HG02973 (cell line): ENCODE measurements at regions not wholly inside any gene's neighbourhood (a gene's known extent, or its start where the extent isn't known, plus 50 kb on each side); places are given as distances from the start of the nearest gene placed in this dataset.

Source experiments
- ATAC-seq: cut with Tn5 transposase; IDR thresholded peaks from one replicate; pipeline ENCODE4 v1.9.1; 2021; ENCODE audit warnings: moderate library complexity; ENCODE audit not compliant: unreplicated experiment

- ATAC-seq, result no peak
Measured at GRCh38 chr12:93151079-93151762, 222.1 kb upstream of the EEA1 start.

GRCh38 chr12:93152617-93153016 is 223.5 kb upstream of the EEA1 start:
- no peak for ATAC-seq

GRCh38 chr12:93153321-93153720 is 224.2 kb upstream of the EEA1 start:
- ATAC-seq, result no peak

GRCh38 chr12:93154096-93154728 is 223.5 kb upstream of the NUDT4 start:
- ATAC-seq, result no peak

- no peak for ATAC-seq
Measured at GRCh38 chr12:93154753-93155480, 222.8 kb upstream of the NUDT4 start.

- no peak for ATAC-seq
Measured at GRCh38 chr12:93156086-93156716, 221.5 kb upstream of the NUDT4 start.

- ATAC-seq, result no peak
Measured at GRCh38 chr12:93157279-93157678, 220.4 kb upstream of the NUDT4 start.

- ATAC-seq, result no peak
Measured at GRCh38 chr12:93158065-93158843, 219.5 kb upstream of the NUDT4 start.

GRCh38 chr12:93163260-93164036 is 214.3 kb upstream of the NUDT4 start:
- ATAC-seq, result no peak

GRCh38 chr12:93164103-93164880 is 213.4 kb upstream of the NUDT4 start:
- ATAC-seq, result no peak

GRCh38 chr12:93165384-93165932 is 212.3 kb upstream of the NUDT4 start:
- ATAC-seq, result no peak

- ATAC-seq, result peak; percentile 81
Measured at GRCh38 chr12:93166541-93167307, 211.0 kb upstream of the NUDT4 start.

- no peak for ATAC-seq
Measured at GRCh38 chr12:93167331-93167730, 210.4 kb upstream of the NUDT4 start.

- peak; percentile 44 for ATAC-seq
Measured at GRCh38 chr12:93167841-93168492, 209.8 kb upstream of the NUDT4 start.

- no peak for ATAC-seq
Measured at GRCh38 chr12:93168751-93169150, 209.0 kb upstream of the NUDT4 start.

GRCh38 chr12:93169536-93169935 is 208.2 kb upstream of the NUDT4 start:
- ATAC-seq, result no peak

GRCh38 chr12:93170928-93171327 is 206.8 kb upstream of the NUDT4 start:
- no peak for ATAC-seq
